ENCODE measurements at regions not wholly inside any gene's neighbourhood (a gene's known extent, or its start where the extent isn't known, plus 50 kb on each side); places are given as distances from the start of the nearest gene placed in this dataset.

DNA sequence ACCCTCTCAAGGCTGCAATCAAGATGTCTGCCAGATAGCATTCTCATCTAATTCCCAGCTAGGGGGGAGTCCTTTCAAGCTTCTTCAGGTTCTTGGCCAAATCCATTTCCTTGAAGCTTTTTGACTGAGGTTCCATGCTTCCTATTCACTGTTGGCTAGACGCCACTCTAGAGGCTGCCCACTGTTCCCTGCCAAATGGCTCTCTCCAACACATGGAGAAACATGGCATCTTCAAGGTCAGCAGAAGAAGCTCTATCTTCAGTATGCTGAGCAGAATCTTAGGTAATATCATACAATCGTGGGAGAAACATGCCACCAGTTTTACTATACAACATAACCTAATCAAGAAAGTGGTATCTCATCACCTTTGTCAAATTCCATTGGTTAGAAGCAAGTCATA lies 1985.1 kb upstream of the CELF4 start:
- POLR2A ChIA-PET = interaction anchor here (0.6 kb wide), 1 partner anchor 544 kb away, joined by 3 read pairs; no protein-coding TSS in a partner anchor
- Mint-ChIP-seq H3K4me1 (ENCODE audit: insufficient read depth, unreplicated experiment) (no peaks in the 10 kb centered on the region), H3K36me3 (ENCODE audit: insufficient read depth, unreplicated experiment) (no peaks in the 10 kb centered on the region), H3K27ac (ENCODE audit: low read depth, unreplicated experiment) (no peak overlapping the region), H3K4me3 (ENCODE audit: unreplicated experiment) (no peak overlapping the region), H3K9me3 (ENCODE audit: unreplicated experiment) (no peaks in the 10 kb centered on the region), H3K27me3 (ENCODE audit: insufficient read depth, unreplicated experiment) (no peaks in the 10 kb centered on the region)
- CTCF ChIA-PET = interaction anchor here (0.6 kb wide), 2 partner anchors 287 to 1768 kb away, joined by 3 read pairs; no protein-coding TSS in a partner anchor
- no TSS peak for BruUV-seq (replicated peaks)
- TF ChIP-seq, protein P1, sequence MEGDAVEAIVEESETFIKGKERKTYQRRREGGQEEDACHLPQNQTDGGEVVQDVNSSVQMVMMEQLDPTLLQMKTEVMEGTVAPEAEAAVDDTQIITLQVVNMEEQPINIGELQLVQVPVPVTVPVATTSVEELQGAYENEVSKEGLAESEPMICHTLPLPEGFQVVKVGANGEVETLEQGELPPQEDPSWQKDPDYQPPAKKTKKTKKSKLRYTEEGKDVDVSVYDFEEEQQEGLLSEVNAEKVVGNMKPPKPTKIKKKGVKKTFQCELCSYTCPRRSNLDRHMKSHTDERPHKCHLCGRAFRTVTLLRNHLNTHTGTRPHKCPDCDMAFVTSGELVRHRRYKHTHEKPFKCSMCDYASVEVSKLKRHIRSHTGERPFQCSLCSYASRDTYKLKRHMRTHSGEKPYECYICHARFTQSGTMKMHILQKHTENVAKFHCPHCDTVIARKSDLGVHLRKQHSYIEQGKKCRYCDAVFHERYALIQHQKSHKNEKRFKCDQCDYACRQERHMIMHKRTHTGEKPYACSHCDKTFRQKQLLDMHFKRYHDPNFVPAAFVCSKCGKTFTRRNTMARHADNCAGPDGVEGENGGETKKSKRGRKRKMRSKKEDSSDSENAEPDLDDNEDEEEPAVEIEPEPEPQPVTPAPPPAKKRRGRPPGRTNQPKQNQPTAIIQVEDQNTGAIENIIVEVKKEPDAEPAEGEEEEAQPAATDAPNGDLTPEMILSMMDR (IDR thresholded peaks at IDR 0.05; ENCODE audit: unreplicated experiment) = no peak
- intact Hi-C loops (cut with micrococcal nuclease) = no loop called here
- DNase-seq (ENCODE audit: unreplicated experiment) = no peak

DNA sequence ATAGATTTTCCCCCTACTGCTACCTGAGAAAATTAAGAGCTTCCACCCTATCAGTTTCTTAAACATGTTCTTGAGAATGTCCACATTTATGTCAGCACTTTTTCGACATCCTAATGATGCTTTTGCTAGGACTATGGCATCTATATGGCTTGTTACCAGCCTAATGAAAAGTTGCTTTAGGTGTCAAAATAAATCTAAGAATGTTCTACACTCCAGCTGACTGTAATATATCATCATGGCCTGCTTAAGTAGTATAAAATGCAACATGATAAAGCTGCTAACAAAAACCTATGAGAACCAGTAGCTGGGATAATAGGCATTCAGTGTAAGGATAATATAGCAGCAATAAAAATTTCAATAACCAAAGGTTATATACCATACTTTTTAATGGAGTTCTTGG lies 1983.5 kb upstream of the CELF4 start:
- CTCF ChIA-PET = interaction anchor here (0.6 kb wide), 1 partner anchor 18 kb away, joined by 3 read pairs; no protein-coding TSS in a partner anchor
- TF ChIP-seq, protein P1 (IDR thresholded peaks at IDR 0.05; ENCODE audit: unreplicated experiment) = no peak
- intact Hi-C loops (cut with micrococcal nuclease) = no loop called here
- Mint-ChIP-seq H3K4me1 (ENCODE audit: insufficient read depth, unreplicated experiment) (no peaks in the 10 kb centered on the region), H3K4me3 (ENCODE audit: unreplicated experiment) (no peak overlapping the region), H3K36me3 (ENCODE audit: insufficient read depth, unreplicated experiment) (no peaks in the 10 kb centered on the region), H3K27ac (ENCODE audit: low read depth, unreplicated experiment) (no peak overlapping the region), H3K27me3 (ENCODE audit: insufficient read depth, unreplicated experiment) (no peaks in the 10 kb centered on the region), H3K9me3 (ENCODE audit: unreplicated experiment) (no peaks in the 10 kb centered on the region)
- no TSS peak for BruUV-seq (replicated peaks)
- DNase-seq (ENCODE audit: unreplicated experiment) = no peak
- POLR2A ChIA-PET = no interaction called here

DNA sequence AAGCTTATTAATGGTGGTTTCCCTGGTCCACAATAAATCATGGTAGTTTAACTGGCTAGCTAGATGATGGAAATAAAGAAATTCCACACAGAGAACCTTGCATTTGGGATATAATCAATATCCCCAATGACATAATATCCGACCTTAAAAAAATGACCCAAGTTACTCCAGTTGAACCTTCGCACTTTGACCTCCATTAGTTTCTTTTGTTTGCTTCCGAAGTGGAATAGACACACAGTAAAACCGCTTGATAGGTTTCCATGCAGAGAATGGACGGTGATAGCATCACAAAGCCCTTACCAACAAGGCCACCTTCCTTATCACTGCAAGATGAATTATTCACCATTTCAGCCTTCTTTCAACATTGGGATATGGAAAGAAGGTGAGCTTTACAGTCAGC lies 1966.1 kb upstream of the CELF4 start:
- H3K9me3 Mint-ChIP-seq (ENCODE audit: unreplicated experiment) = no peaks in the 10 kb centered on the region
- no peak overlapping the region for H3K4me3 Mint-ChIP-seq (ENCODE audit: unreplicated experiment)
- ChIA-PET POLR2A (interaction anchor here (0.6 kb wide), 1 partner anchor 236 kb away, joined by 4 read pairs; no protein-coding TSS in a partner anchor), CTCF (interaction anchor here (0.6 kb wide), 1 partner anchor 989 kb away, joined by 3 read pairs; no protein-coding TSS in a partner anchor)
- H3K36me3 Mint-ChIP-seq (ENCODE audit: insufficient read depth, unreplicated experiment) = no peaks in the 10 kb centered on the region
- H3K27ac Mint-ChIP-seq (ENCODE audit: low read depth, unreplicated experiment) = no peak overlapping the region
- no TSS peak for BruUV-seq (replicated peaks)
- no peak for DNase-seq (ENCODE audit: unreplicated experiment)
- TF ChIP-seq, protein P1 (IDR thresholded peaks at IDR 0.05; ENCODE audit: unreplicated experiment) = no peak
- no peaks in the 10 kb centered on the region for H3K4me1 Mint-ChIP-seq (ENCODE audit: insufficient read depth, unreplicated experiment)
- intact Hi-C loops (cut with micrococcal nuclease) = no loop called here
- H3K27me3 Mint-ChIP-seq (ENCODE audit: insufficient read depth, unreplicated experiment) = no peaks in the 10 kb centered on the region

DNA sequence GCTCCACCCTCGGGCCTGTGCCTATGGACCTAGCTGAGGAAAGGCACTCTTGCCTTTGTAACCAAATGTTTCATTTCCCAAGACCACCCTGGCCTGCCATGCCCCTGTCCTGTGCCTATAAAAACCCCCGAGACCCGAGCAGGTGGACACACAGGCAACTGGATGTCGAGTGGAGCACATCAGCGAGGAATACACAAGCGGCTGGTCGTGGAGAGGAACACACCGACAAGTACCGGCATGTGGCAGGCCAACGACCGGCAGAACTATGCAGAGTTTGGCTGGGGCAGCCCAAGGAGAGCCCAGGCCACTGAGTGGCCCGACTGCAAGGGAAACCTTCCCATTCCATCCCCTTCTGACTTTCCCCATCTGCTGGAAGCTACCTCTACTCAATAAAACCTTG lies 1963.8 kb upstream of the CELF4 start:
- intact Hi-C loops (cut with micrococcal nuclease) = no loop called here
- ChIA-PET CTCF (no interaction called here), POLR2A (no interaction called here)
- no peak for DNase-seq (ENCODE audit: unreplicated experiment)
- no TSS peak for BruUV-seq (replicated peaks)
- Mint-ChIP-seq H3K9me3 (ENCODE audit: unreplicated experiment) (no peaks in the 10 kb centered on the region), H3K27ac (ENCODE audit: low read depth, unreplicated experiment) (no peak overlapping the region), H3K36me3 (ENCODE audit: insufficient read depth, unreplicated experiment) (no peaks in the 10 kb centered on the region), H3K4me3 (ENCODE audit: unreplicated experiment) (no peak overlapping the region), H3K4me1 (ENCODE audit: insufficient read depth, unreplicated experiment) (no peaks in the 10 kb centered on the region), H3K27me3 (ENCODE audit: insufficient read depth, unreplicated experiment) (no peaks in the 10 kb centered on the region)
- TF ChIP-seq, protein P1 (IDR thresholded peaks at IDR 0.05; ENCODE audit: unreplicated experiment) = no peak

Data from MCF 10A (cell line).